Vagina (tissue), 2 donors: ENCODE measurements at regions not wholly inside any gene's neighbourhood (a gene's known extent, or its start where the extent isn't known, plus 50 kb on each side); places are given as distances from the start of the nearest gene placed in this dataset.

ENCODE experiments used
- CTCF ChIP-seq, 3 experiments: fragments of 450-650 bp in 2 of 3; fragments of 200-600 bp in 1 of 3; sonication (generic) in 1 of 3; IDR thresholded peaks; one replicate each; pipeline ENCODE4 v1.5.1; 2017 to 2019; ENCODE audit warnings: antibody characterized with exemption in 3 of 3, mild to moderate bottlenecking in 2 of 3, moderate library complexity in 2 of 3
- POLR2AphosphoS5 ChIP-seq, 2 donors: sonication (generic); formaldehyde crosslinking; IDR thresholded peaks; one replicate each; pipeline ENCODE4 v1.9.0; 2017; ENCODE audit warnings: antibody characterized with exemption in 2 of 2, mild to moderate bottlenecking in 2 of 2, low read depth in 1 of 2; ENCODE audit not compliant: insufficient read depth in 1 of 2

- TF ChIP-seq CTCF (IDR thresholded peaks at IDR 0.05) = no peak
- TF ChIP-seq POLR2AphosphoS5 (IDR thresholded peaks at IDR 0.05; ENCODE audit: insufficient read depth in 1 of 2, low read depth in 1 of 2) = no peak
Measured at GRCh38 chr2:4670331-4670730, 967.0 kb downstream of the DCDC2C start.
